ENCODE measurements at regions not wholly inside any gene's neighbourhood (a gene's known extent, or its start where the extent isn't known, plus 50 kb on each side); places are given as distances from the start of the nearest gene placed in this dataset.

GRCh38 chr3:16060945-16061344 is 113.5 kb upstream of the GALNT15 start:
- H3K4me1 Mint-ChIP-seq: no peaks in the 10 kb centered on the region
- H3K9me3 ChIP-seq (ENCODE audit: control insufficient read depth, low read length, poor library complexity, severe bottlenecking): no peaks in the 10 kb centered on the region
- peaks cover 6% of the 10 kb centered on the region for H3K36me3 Mint-ChIP-seq (ENCODE audit: low read depth)
- no peak overlapping the region for H3K27ac Mint-ChIP-seq
- peaks cover 52% of the 10 kb centered on the region for H3K27me3 Mint-ChIP-seq
- no peak overlapping the region for H3K4me3 Mint-ChIP-seq
- DNase-seq (no peak), ATAC-seq (no peak)

GRCh38 chr3:16061491-16061890 is 113.0 kb upstream of the GALNT15 start:
- no peaks in the 10 kb centered on the region for H3K9me3 ChIP-seq (ENCODE audit: control insufficient read depth, low read length, poor library complexity, severe bottlenecking)
- ATAC-seq: no peak
- Mint-ChIP-seq H3K4me3 (no peak overlapping the region), H3K36me3 (ENCODE audit: low read depth) (peaks cover 6% of the 10 kb centered on the region), H3K27ac (no peak overlapping the region), H3K4me1 (no peaks in the 10 kb centered on the region), H3K27me3 (peaks cover 53% of the 10 kb centered on the region)
- DNase-seq: no peak

GRCh38 chr3:16063603-16064002 is 110.9 kb upstream of the GALNT15 start:
- no peak overlapping the region for H3K4me3 Mint-ChIP-seq
- H3K9me3 ChIP-seq (ENCODE audit: control insufficient read depth, low read length, poor library complexity, severe bottlenecking): no peaks in the 10 kb centered on the region

GRCh38 chr3:16064642-16065414 is 109.7 kb upstream of the GALNT15 start:
- Mint-ChIP-seq H3K36me3 (ENCODE audit: low read depth) (peaks cover 6% of the 10 kb centered on the region), H3K4me3 (no peak overlapping the region), H3K27ac (no peak overlapping the region), H3K27me3 (peaks cover 50% of the 10 kb centered on the region), H3K4me1 (no peaks in the 10 kb centered on the region)
- ATAC-seq (no peak), DNase-seq (no peak)
- H3K9me3 ChIP-seq (ENCODE audit: control insufficient read depth, low read length, poor library complexity, severe bottlenecking): no peaks in the 10 kb centered on the region

More at GRCh38 chr3:16063603-16064002, 110.9 kb upstream of the GALNT15 start:
- Mint-ChIP-seq H3K27ac (no peak overlapping the region), H3K36me3 (ENCODE audit: low read depth) (peaks cover 6% of the 10 kb centered on the region), H3K27me3 (peaks cover 57% of the 10 kb centered on the region), H3K4me1 (no peaks in the 10 kb centered on the region)
- no peak for DNase-seq
- ATAC-seq: no peak

GRCh38 chr3:16066545-16066944 is 107.9 kb upstream of the GALNT15 start:
- H3K4me1 Mint-ChIP-seq: no peaks in the 10 kb centered on the region
- no peak overlapping the region for H3K27ac Mint-ChIP-seq
- peaks cover 36% of the 10 kb centered on the region for H3K27me3 Mint-ChIP-seq
- no peak overlapping the region for H3K4me3 Mint-ChIP-seq
- DNase-seq (no peak), ATAC-seq (no peak)
- no peaks in the 10 kb centered on the region for H3K9me3 ChIP-seq (ENCODE audit: control insufficient read depth, low read length, poor library complexity, severe bottlenecking)
- H3K36me3 Mint-ChIP-seq (ENCODE audit: low read depth): peaks cover 3% of the 10 kb centered on the region

- H3K27ac Mint-ChIP-seq: no peak overlapping the region
- H3K9me3 ChIP-seq (ENCODE audit: control insufficient read depth, low read length, poor library complexity, severe bottlenecking): no peaks in the 10 kb centered on the region
- peaks cover 3% of the 10 kb centered on the region for H3K36me3 Mint-ChIP-seq (ENCODE audit: low read depth)
- H3K4me3 Mint-ChIP-seq: no peak overlapping the region
- DNase-seq (no peak), ATAC-seq (no peak)
- no peaks in the 10 kb centered on the region for H3K4me1 Mint-ChIP-seq
- H3K27me3 Mint-ChIP-seq: peaks cover 35% of the 10 kb centered on the region
Observed at GRCh38 chr3:16066975-16067374, 107.5 kb upstream of the GALNT15 start.

- peaks cover under 1% of the 10 kb centered on the region for H3K36me3 Mint-ChIP-seq (ENCODE audit: low read depth)
- peaks cover 29% of the 10 kb centered on the region for H3K27me3 Mint-ChIP-seq
- H3K4me3 Mint-ChIP-seq: no peak overlapping the region
- H3K9me3 ChIP-seq (ENCODE audit: control insufficient read depth, low read length, poor library complexity, severe bottlenecking): no peaks in the 10 kb centered on the region
- no peaks in the 10 kb centered on the region for H3K4me1 Mint-ChIP-seq
- no peak overlapping the region for H3K27ac Mint-ChIP-seq
- DNase-seq (no peak), ATAC-seq (no peak)
Observed at GRCh38 chr3:16067837-16068471, 106.5 kb upstream of the GALNT15 start.

- no peak overlapping the region for H3K27ac Mint-ChIP-seq
- H3K4me1 Mint-ChIP-seq: no peaks in the 10 kb centered on the region
- ATAC-seq: no peak
- no peaks in the 10 kb centered on the region for H3K36me3 Mint-ChIP-seq (ENCODE audit: low read depth)
- peaks cover 23% of the 10 kb centered on the region for H3K27me3 Mint-ChIP-seq
- DNase-seq: no peak
- no peak overlapping the region for H3K4me3 Mint-ChIP-seq
- no peaks in the 10 kb centered on the region for H3K9me3 ChIP-seq (ENCODE audit: control insufficient read depth, low read length, poor library complexity, severe bottlenecking)
Observed at GRCh38 chr3:16069149-16069922, 105.1 kb upstream of the GALNT15 start.

GRCh38 chr3:16070707-16071106 is 103.8 kb upstream of the GALNT15 start:
- H3K9me3 ChIP-seq (ENCODE audit: control insufficient read depth, low read length, poor library complexity, severe bottlenecking): no peaks in the 10 kb centered on the region
- ATAC-seq (no peak), DNase-seq (no peak)
- H3K27me3 Mint-ChIP-seq: peaks cover 16% of the 10 kb centered on the region
- no peak overlapping the region for H3K4me3 Mint-ChIP-seq
- H3K4me1 Mint-ChIP-seq: no peaks in the 10 kb centered on the region
- H3K27ac Mint-ChIP-seq: no peak overlapping the region
- H3K36me3 Mint-ChIP-seq (ENCODE audit: low read depth): no peaks in the 10 kb centered on the region

GRCh38 chr3:16071206-16071605 is 103.3 kb upstream of the GALNT15 start:
- H3K4me1 Mint-ChIP-seq: no peaks in the 10 kb centered on the region
- DNase-seq (no peak), ATAC-seq (no peak)
- no peak overlapping the region for H3K4me3 Mint-ChIP-seq
- no peak overlapping the region for H3K27ac Mint-ChIP-seq
- H3K36me3 Mint-ChIP-seq (ENCODE audit: low read depth): no peaks in the 10 kb centered on the region
- peaks cover 14% of the 10 kb centered on the region for H3K27me3 Mint-ChIP-seq
- no peaks in the 10 kb centered on the region for H3K9me3 ChIP-seq (ENCODE audit: control insufficient read depth, low read length, poor library complexity, severe bottlenecking)

GRCh38 chr3:16072420-16073110 is 101.9 kb upstream of the GALNT15 start:
- Mint-ChIP-seq H3K27ac (no peak overlapping the region), H3K27me3 (peaks cover 5% of the 10 kb centered on the region), H3K4me3 (no peak overlapping the region), H3K36me3 (ENCODE audit: low read depth) (no peaks in the 10 kb centered on the region), H3K4me1 (no peaks in the 10 kb centered on the region)
- H3K9me3 ChIP-seq (ENCODE audit: control insufficient read depth, low read length, poor library complexity, severe bottlenecking): no peaks in the 10 kb centered on the region
- DNase-seq (no peak), ATAC-seq (no peak)

GRCh38 chr3:16073203-16073602 is 101.3 kb upstream of the GALNT15 start:
- Mint-ChIP-seq H3K4me1 (no peaks in the 10 kb centered on the region), H3K27me3 (peaks cover 5% of the 10 kb centered on the region), H3K36me3 (ENCODE audit: low read depth) (no peaks in the 10 kb centered on the region), H3K27ac (no peak overlapping the region), H3K4me3 (no peak overlapping the region)
- no peaks in the 10 kb centered on the region for H3K9me3 ChIP-seq (ENCODE audit: control insufficient read depth, low read length, poor library complexity, severe bottlenecking)
- DNase-seq (no peak), ATAC-seq (no peak)
